ENCODE measurements at regions not wholly inside any gene's neighbourhood (a gene's known extent, or its start where the extent isn't known, plus 50 kb on each side); places are given as distances from the start of the nearest gene placed in this dataset.

- TF ChIP-seq CTCF (IDR thresholded peaks at IDR 0.05): no peak
- TF ChIP-seq POLR2A (IDR thresholded peaks at IDR 0.05): no peak
- TF ChIP-seq POLR2AphosphoS5 (IDR thresholded peaks at IDR 0.05): no peak
Observed at GRCh38 chr1:68889471-68889870, 392.6 kb upstream of the DEPDC1 start.

Data from breast epithelium (tissue), 3 donors.